ENCODE measurements at regions not wholly inside any gene's neighbourhood (a gene's known extent, or its start where the extent isn't known, plus 50 kb on each side); places are given as distances from the start of the nearest gene placed in this dataset.
"Not testable (repeated sequence)": the region's sequence is repeated elsewhere in the genome, so short reads cannot be mapped to it uniquely, and the experiment has no call there.

- Mint-ChIP-seq H3K9me3 (peaks cover 15% of the 10 kb centered on the region), H3K4me3 (no peak overlapping the region), H3K27ac (no peak overlapping the region), H3K36me3 (no peaks in the 10 kb centered on the region), H3K27me3 (no peaks in the 10 kb centered on the region), H3K4me1 (no peaks in the 10 kb centered on the region)
Measured at GRCh38 chr1:189237008-189237407, 1240.7 kb downstream of the BRINP3 start.

DNA sequence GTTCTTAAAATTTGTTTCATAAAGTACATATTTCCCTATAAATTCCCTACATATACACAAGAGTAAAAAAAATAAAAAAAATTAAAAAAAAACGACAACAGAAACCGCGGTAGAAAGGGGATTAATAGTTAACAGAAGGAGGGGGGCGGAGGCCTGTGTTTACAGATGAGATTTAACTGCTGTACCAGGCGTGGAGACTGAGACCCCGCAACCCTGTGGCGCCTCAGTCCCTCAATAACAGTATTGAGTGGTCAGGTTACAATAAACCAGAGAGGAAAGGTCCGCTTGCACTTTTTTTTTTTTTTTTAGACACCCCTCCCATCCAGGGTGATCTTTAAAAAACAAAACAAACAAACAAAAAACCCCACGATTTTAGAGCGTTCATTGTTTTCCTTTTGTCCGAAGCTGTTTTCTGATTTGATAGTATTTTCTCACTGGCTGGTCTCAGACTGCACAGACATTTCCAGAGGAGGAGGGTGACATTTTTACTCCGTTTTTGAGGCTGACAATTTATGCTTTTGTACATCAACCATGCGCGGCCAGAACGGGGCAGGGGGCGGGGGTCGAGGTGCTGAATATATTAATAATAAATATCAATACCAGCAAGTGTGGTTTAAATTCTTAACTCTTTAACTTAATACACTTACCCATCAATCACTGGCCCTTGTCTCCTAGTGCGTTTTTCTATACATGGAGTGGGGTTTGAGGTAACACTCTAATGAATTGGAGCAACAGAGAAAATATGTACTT lies 1223.9 kb downstream of the BRINP3 start:
- Mint-ChIP-seq H3K27me3 (no peaks in the 10 kb centered on the region), H3K27ac (no peak overlapping the region), H3K36me3 (no peaks in the 10 kb centered on the region), H3K4me1 (no peaks in the 10 kb centered on the region), H3K9me3 (peaks cover 14% of the 10 kb centered on the region), H3K4me3 (no peak overlapping the region)

DNA sequence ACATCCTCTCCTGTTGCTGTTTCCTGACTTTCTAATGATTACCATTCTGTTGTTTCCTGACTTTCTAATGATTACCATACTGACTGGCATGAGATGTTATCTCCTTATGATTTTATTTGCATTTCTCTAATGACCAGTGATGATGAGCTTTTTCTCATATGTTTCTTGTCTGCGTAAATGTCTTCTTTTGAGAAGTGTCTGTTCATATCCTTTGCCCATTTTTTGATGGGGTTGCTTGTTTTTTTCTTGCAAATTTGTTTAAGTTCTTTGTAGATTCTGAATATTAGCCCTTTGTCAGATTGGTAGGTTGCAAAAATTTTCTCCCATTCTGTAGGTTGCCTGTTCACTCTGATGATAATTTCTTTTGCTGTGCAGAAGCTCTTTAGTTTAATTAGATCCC lies 1216.5 kb downstream of the BRINP3 start:
- not testable (repeated sequence) for H3K36me3 Mint-ChIP-seq, H3K9me3 Mint-ChIP-seq, H3K4me1 Mint-ChIP-seq, H3K27me3 Mint-ChIP-seq, H3K4me3 Mint-ChIP-seq, H3K27ac Mint-ChIP-seq

- Mint-ChIP-seq H3K27ac (no peak overlapping the region), H3K4me1 (no peaks in the 10 kb centered on the region), H3K36me3 (no peaks in the 10 kb centered on the region), H3K4me3 (no peak overlapping the region), H3K27me3 (no peaks in the 10 kb centered on the region), H3K9me3 (peaks cover 12% of the 10 kb centered on the region)
Measured at GRCh38 chr1:189269011-189269410, 1208.7 kb downstream of the BRINP3 start.

- Mint-ChIP-seq H3K27me3 (no peaks in the 10 kb centered on the region), H3K4me1 (no peaks in the 10 kb centered on the region), H3K4me3 (no peak overlapping the region), H3K36me3 (no peaks in the 10 kb centered on the region), H3K9me3 (peaks cover 10% of the 10 kb centered on the region), H3K27ac (no peak overlapping the region)
Measured at GRCh38 chr1:189274267-189274666, 1203.4 kb downstream of the BRINP3 start.

DNA sequence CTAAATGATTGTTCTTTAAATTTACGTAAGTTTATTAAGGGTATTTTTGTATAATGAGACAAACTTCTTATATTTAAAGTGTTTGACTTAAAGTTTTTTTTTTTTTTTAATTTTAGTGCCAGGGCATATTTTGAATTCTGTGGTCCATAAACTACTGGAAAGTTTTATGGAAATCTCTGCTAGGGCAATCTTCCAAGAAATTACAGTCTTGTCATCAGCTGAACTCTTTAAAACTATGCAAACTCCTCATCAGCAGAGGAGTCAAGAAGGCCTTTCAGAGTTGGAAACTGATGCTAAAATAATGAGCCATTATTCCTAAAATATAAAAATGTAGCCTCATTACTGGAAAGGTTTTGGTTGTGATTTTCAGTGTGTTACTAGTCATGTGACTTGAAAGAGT lies 1201.9 kb downstream of the BRINP3 start:
- Mint-ChIP-seq H3K4me1 (no peaks in the 10 kb centered on the region), H3K27ac (no peak overlapping the region), H3K9me3 (peaks cover 8% of the 10 kb centered on the region), H3K27me3 (no peaks in the 10 kb centered on the region), H3K36me3 (no peaks in the 10 kb centered on the region), H3K4me3 (no peak overlapping the region)

DNA sequence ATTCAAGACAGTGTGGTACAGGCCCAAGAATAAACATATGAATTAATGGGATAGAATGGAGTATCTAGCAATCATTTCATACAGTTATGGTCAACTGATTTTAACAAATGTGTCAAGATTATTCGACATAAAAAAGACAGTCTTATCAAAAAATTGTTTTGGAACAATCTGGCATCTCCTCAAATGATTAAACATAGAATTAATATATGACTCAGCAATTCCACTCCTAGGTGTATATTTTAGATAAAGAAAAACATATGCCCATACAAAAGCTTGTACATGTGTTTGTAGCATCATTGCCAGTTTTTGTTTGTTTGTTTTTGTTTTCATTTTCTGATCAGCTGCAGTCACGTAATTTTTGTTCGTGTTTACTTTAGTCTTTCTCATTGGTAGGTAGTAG lies 1188.3 kb downstream of the BRINP3 start:
- Mint-ChIP-seq H3K4me3 (no peak overlapping the region), H3K36me3 (no peaks in the 10 kb centered on the region), H3K27me3 (no peaks in the 10 kb centered on the region), H3K9me3 (peaks cover 6% of the 10 kb centered on the region), H3K4me1 (no peaks in the 10 kb centered on the region), H3K27ac (no peak overlapping the region)

- no peaks in the 10 kb centered on the region for H3K27me3 Mint-ChIP-seq
- no peaks in the 10 kb centered on the region for H3K4me1 Mint-ChIP-seq
- no peaks in the 10 kb centered on the region for H3K36me3 Mint-ChIP-seq
- no peak overlapping the region for H3K27ac Mint-ChIP-seq
- H3K4me3 Mint-ChIP-seq = no peak overlapping the region
- H3K9me3 Mint-ChIP-seq = peaks cover 7% of the 10 kb centered on the region
Measured at GRCh38 chr1:189301235-189301634, 1176.4 kb downstream of the BRINP3 start.

GRCh38 chr1:189305279-189305678 lies 1172.4 kb downstream of the BRINP3 start:
- no peak overlapping the region for H3K4me3 Mint-ChIP-seq
- no peaks in the 10 kb centered on the region for H3K4me1 Mint-ChIP-seq

GRCh38 chr1:189311915-189312314 lies 1165.7 kb downstream of the BRINP3 start:
- Mint-ChIP-seq H3K27me3 (no peaks in the 10 kb centered on the region), H3K4me1 (no peaks in the 10 kb centered on the region), H3K36me3 (no peaks in the 10 kb centered on the region), H3K27ac (no peak overlapping the region), H3K4me3 (no peak overlapping the region), H3K9me3 (peaks cover 10% of the 10 kb centered on the region)

More at GRCh38 chr1:189305279-189305678, 1172.4 kb downstream of the BRINP3 start:
- no peaks in the 10 kb centered on the region for H3K36me3 Mint-ChIP-seq
- no peak overlapping the region for H3K27ac Mint-ChIP-seq
- H3K9me3 Mint-ChIP-seq = peaks cover 7% of the 10 kb centered on the region
- no peaks in the 10 kb centered on the region for H3K27me3 Mint-ChIP-seq

DNA sequence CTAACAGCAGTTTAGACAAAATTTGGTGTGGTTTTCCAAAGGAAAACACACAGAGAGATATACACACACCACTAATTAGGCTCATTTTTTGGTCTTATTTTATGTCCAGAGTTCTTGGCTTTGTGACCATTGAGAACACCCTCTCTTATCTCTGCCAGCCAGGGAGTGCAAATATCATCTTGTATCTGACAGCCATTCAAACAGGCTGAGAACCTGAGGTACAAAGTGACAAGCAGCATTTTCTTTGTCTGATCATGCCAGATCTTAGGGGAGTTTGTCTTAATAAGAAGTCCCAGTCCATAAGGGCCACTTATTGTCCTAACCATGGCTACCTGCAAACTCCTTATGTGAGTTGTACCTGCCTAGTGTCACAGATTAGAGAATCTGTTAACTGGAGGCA lies 1165.2 kb downstream of the BRINP3 start:
- Mint-ChIP-seq H3K4me1 (no peaks in the 10 kb centered on the region), H3K9me3 (peaks cover 10% of the 10 kb centered on the region), H3K4me3 (no peak overlapping the region), H3K36me3 (no peaks in the 10 kb centered on the region), H3K27me3 (no peaks in the 10 kb centered on the region), H3K27ac (no peak overlapping the region)

DNA sequence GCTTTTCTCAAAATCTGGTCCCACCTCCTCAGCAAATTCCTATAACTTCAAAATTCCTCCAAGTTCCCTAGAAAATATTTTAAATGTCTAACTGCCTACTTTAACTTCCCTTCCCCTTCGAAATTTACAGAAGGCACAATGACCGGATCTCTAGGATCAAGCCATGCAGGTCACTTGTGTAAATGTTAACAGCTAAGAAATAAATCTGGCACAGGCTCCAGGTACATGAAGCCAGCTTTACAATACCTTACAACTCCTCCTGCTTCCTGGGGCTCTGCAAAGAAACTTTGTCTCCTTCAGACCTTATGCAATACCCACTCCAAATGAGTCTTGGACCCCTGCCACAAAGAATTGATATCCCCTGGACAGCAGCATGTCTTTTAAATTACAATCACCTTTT lies 1164.2 kb downstream of the BRINP3 start:
- H3K27me3 Mint-ChIP-seq = no peaks in the 10 kb centered on the region
- H3K27ac Mint-ChIP-seq = no peak overlapping the region
- H3K9me3 Mint-ChIP-seq = peaks cover 10% of the 10 kb centered on the region

GRCh38 chr1:189315035-189315901 lies 1162.4 kb downstream of the BRINP3 start:
- peaks cover 10% of the 10 kb centered on the region for H3K9me3 Mint-ChIP-seq
- no peak overlapping the region for H3K4me3 Mint-ChIP-seq
- no peak overlapping the region for H3K27ac Mint-ChIP-seq
- H3K4me1 Mint-ChIP-seq = no peaks in the 10 kb centered on the region
- no peaks in the 10 kb centered on the region for H3K27me3 Mint-ChIP-seq
- no peaks in the 10 kb centered on the region for H3K36me3 Mint-ChIP-seq

More for the DNA sequence above, 1164.2 kb downstream of the BRINP3 start:
- no peak overlapping the region for H3K4me3 Mint-ChIP-seq
- no peaks in the 10 kb centered on the region for H3K4me1 Mint-ChIP-seq
- no peaks in the 10 kb centered on the region for H3K36me3 Mint-ChIP-seq

DNA sequence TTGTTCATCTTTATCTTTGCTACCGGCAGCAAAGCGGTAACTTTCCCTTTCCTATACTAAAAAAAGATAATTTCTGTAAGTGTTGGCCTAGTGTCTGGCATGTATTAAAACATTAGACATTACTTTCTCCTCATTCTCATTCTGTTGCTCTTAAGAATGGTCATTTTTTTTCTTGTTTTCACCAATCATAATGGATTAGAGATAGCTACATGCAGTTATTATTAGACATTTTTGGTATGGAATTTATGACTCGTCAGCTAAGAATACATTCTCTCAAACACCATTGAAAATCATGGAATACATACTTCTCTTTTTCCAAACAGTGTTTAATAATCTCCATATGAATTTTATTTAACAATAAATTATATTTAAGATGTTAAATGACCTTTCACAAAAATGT lies 1154.6 kb downstream of the BRINP3 start:
- Mint-ChIP-seq H3K27me3 (no peaks in the 10 kb centered on the region), H3K4me1 (no peaks in the 10 kb centered on the region), H3K36me3 (no peaks in the 10 kb centered on the region), H3K4me3 (no peak overlapping the region), H3K9me3 (no peaks in the 10 kb centered on the region), H3K27ac (no peak overlapping the region)

DNA sequence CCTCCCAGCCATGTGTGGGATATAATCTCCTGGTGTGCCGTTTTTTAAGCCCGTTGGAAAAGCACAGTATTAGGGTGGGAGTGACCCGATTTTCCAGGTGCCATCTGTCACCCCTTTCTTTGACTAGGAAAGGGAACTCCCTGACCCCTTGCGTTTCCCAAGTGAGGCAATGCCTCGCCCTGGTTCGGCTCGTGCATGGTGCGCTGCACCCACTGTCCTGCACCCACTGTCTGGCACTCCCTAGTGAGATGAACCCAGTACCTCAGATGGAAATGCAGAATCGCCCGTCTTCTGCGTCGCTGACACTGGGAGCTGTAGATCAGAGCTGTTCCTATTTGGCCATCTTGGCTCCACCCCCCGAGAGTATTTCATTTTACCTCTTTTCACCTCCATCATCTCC lies 1146.6 kb downstream of the BRINP3 start:
- H3K27me3 Mint-ChIP-seq, H3K4me1 Mint-ChIP-seq, H3K4me3 Mint-ChIP-seq, H3K36me3 Mint-ChIP-seq, H3K9me3 Mint-ChIP-seq, H3K27ac Mint-ChIP-seq: not testable (repeated sequence)
